ENCODE measurements at regions not wholly inside any gene's neighbourhood (a gene's known extent, or its start where the extent isn't known, plus 50 kb on each side); places are given as distances from the start of the nearest gene placed in this dataset.

DNA sequence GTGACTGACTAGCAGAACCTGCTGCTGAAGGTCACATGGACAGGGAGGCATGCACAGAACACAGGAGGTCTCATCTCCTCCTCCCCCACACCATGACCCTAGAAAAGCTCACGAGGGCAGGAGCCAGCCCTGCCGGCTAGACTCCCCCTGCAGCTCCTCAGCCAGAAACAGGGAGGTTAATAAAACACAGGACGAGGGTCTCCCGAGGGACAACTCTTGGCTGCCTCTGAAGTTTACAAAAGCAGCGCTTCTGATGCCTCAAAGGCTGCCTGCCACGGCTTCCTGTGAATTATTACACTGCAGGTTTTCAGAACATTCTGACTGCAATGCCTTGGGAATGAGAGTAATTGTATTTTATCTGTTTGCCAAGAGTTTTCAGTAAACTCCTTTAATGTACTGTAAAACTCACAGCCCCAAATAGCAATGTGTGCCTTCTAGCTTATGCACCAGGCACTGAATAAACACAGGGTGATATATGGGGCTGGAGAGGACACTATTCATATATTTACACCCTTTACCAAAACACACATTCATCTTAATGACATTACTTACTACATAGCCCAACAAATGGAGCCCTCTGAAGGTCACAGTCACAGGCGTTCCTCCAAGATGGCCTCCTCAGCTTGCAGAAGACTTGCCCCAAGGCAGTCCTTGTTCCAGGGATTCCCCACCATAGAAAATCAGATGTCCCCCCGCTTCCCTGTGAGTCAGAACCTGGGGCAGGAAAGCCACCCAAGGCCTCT is 83.7 kb downstream of the C5orf15 start:
- no peak for TF ChIP-seq EZH2 (IDR thresholded peaks at IDR 0.05; ENCODE audit: low read length)
- no peak for TF ChIP-seq CTCF (optimal IDR thresholded peaks at IDR 0.05 in 1 of 3, IDR thresholded peaks at IDR 0.05 in 1 of 3, conservative IDR thresholded peaks at IDR 0.05 in 1 of 3; ENCODE audit: extremely low read depth in 1 of 3, insufficient read depth in 2 of 3, low read length in 3 of 3)
- Histone ChIP-seq H4K20me1 (ENCODE audit: control insufficient read depth, extremely low read depth, insufficient read depth, low read length) (no peaks in the 10 kb centered on the region), H2AFZ (ENCODE audit: control insufficient read depth, low read length) (no peak overlapping the region), H3K36me3 (ENCODE audit: control insufficient read depth in 2 of 2, extremely low read depth in 1 of 2, insufficient read depth in 2 of 2, low read length in 2 of 2) (no peaks in the 10 kb centered on the region), H3K27ac (ENCODE audit: control insufficient read depth, insufficient read depth, low read length) (no peak overlapping the region), H3K4me3 (ENCODE audit: control insufficient read depth in 2 of 3, extremely low read depth in 1 of 3, insufficient read depth in 2 of 3, low read depth in 1 of 3, low read length in 3 of 3) (no peak overlapping the region), H3K79me2 (ENCODE audit: control insufficient read depth, insufficient read depth, low read length) (no peaks in the 10 kb centered on the region), H3K9ac (ENCODE audit: control insufficient read depth, extremely low read depth, insufficient read depth, low read length) (no peak overlapping the region), H3K9me3 (ENCODE audit: control insufficient read depth, low read depth, low read length) (no peaks in the 10 kb centered on the region), H3K4me1 (ENCODE audit: control insufficient read depth, extremely low read depth, insufficient read depth, low read length) (no peaks in the 10 kb centered on the region), H3K4me2 (ENCODE audit: control insufficient read depth, extremely low read depth, insufficient read depth, low read depth, low read length) (no peak overlapping the region), H3K9me1 (ENCODE audit: control insufficient read depth, extremely low read depth, insufficient read depth, low read length) (no peaks in the 10 kb centered on the region), H3K27me3 (ENCODE audit: control insufficient read depth, extremely low read depth, insufficient read depth, low read length) (no peaks in the 10 kb centered on the region)
- FAIRE-seq (no peak), DNase-seq (ENCODE audit: low read depth, low spot score) (no peak)
- dilution Hi-C loops (cut with MboI; ENCODE audit: extremely low pct_ligation_motif_present, low sequenced_read_pairs), result no loop called here

GRCh38 chr5:133883916-133884315 is 84.5 kb downstream of the C5orf15 start:
- TF ChIP-seq EZH2 (IDR thresholded peaks at IDR 0.05; ENCODE audit: low read length), result no peak
- no peak for TF ChIP-seq CTCF (optimal IDR thresholded peaks at IDR 0.05 in 1 of 3, IDR thresholded peaks at IDR 0.05 in 1 of 3, conservative IDR thresholded peaks at IDR 0.05 in 1 of 3; ENCODE audit: extremely low read depth in 1 of 3, insufficient read depth in 2 of 3, low read length in 3 of 3)
- Histone ChIP-seq H3K4me1 (ENCODE audit: control insufficient read depth, extremely low read depth, insufficient read depth, low read length) (no peaks in the 10 kb centered on the region), H3K4me3 (ENCODE audit: control insufficient read depth in 2 of 3, extremely low read depth in 1 of 3, insufficient read depth in 2 of 3, low read depth in 1 of 3, low read length in 3 of 3) (no peak overlapping the region), H4K20me1 (ENCODE audit: control insufficient read depth, extremely low read depth, insufficient read depth, low read length) (no peaks in the 10 kb centered on the region), H3K79me2 (ENCODE audit: control insufficient read depth, insufficient read depth, low read length) (no peaks in the 10 kb centered on the region), H3K36me3 (ENCODE audit: control insufficient read depth in 2 of 2, extremely low read depth in 1 of 2, insufficient read depth in 2 of 2, low read length in 2 of 2) (no peaks in the 10 kb centered on the region), H3K4me2 (ENCODE audit: control insufficient read depth, extremely low read depth, insufficient read depth, low read depth, low read length) (no peak overlapping the region), H3K9ac (ENCODE audit: control insufficient read depth, extremely low read depth, insufficient read depth, low read length) (no peak overlapping the region), H3K27ac (ENCODE audit: control insufficient read depth, insufficient read depth, low read length) (no peak overlapping the region), H3K9me3 (ENCODE audit: control insufficient read depth, low read depth, low read length) (no peaks in the 10 kb centered on the region), H3K9me1 (ENCODE audit: control insufficient read depth, extremely low read depth, insufficient read depth, low read length) (no peaks in the 10 kb centered on the region), H2AFZ (ENCODE audit: control insufficient read depth, low read length) (no peak overlapping the region), H3K27me3 (ENCODE audit: control insufficient read depth, extremely low read depth, insufficient read depth, low read length) (no peaks in the 10 kb centered on the region)
- dilution Hi-C loops (cut with MboI; ENCODE audit: extremely low pct_ligation_motif_present, low sequenced_read_pairs), result no loop called here
- DNase-seq (ENCODE audit: low read depth, low spot score) (no peak), FAIRE-seq (no peak)
